ENCODE measurements at regions not wholly inside any gene's neighbourhood (a gene's known extent, or its start where the extent isn't known, plus 50 kb on each side); places are given as distances from the start of the nearest gene placed in this dataset.
"Not testable (repeated sequence)": the region's sequence is repeated elsewhere in the genome, so short reads cannot be mapped to it uniquely, and the experiment has no call there.

DNA sequence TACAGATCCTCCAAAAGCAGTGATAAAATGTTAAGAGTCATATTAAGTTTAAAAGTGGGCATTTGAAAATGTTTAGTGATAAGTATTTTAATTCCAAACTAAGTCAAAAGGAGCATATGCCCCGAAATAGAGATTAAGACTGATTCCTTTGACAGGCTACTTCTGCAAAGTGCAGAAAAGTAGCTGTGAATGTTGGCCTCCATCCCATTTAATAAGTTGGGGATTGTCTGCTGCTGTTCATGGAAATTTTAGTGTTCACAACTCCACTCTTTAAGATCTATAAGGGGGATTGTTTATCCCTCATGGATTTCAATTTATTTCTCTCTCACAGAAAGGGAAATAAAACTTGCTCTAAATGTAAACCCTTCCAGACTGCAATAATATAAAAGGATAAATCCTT lies 278.3 kb downstream of the KCTD12 start:
- no peak for DNase-seq

DNA sequence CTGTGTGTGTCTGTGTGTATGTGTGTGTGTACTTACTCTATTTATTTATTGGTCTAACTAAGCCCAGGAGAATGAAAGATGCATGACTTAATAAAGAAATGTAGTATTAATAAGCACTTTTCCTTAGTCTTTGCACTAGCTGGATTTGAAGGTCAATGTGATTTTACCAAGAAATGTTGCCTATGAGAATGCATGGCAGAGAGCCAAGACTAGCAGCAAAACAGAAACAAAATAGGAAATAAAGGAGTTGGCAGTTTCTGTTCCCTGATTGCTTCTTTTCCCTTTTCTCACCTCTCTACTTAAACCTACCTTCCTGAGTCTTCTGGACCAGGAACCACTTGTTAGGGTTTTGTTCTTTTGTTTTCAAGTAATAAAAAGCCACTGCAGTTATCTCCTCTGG lies 286.1 kb downstream of the KCTD12 start:
- DNase-seq, result no peak

DNA sequence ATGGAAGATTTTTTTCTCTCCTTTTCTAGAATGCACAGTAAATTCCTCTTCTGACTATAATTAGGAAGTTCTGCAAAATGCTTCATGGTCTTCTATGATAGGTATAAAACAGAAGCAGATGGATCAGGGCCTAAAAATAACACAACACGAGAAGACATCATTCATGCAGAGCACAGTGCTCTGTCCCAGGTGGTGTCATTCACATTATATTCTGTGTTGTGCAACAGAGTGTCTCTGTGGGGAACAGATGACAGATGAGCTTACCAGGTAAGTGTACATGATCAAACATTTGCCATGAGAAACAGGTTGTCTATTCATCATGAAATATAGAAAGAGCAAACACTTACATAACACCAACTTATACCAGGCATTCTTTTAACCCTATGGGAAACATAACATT lies 288.3 kb downstream of the KCTD12 start:
- no peak for DNase-seq

DNA sequence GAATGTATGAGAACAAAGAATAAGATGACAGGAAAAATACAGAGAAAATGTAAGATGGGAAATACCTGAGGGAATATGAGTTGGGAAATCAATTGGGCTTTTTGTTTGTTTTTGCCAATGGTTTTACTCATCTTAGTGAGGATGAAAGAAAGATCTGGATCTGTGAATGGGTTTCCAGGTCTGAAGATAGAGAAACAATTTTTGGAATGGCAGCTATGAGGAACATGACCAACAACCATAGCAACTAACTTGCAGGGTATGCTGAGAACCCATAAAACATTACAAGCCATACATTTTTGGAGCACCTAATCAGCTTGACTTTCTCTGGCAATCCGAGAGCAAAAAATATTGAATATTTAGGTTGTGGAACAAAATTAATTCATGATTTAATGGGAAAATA lies 290.0 kb downstream of the KCTD12 start:
- no peak for DNase-seq

DNA sequence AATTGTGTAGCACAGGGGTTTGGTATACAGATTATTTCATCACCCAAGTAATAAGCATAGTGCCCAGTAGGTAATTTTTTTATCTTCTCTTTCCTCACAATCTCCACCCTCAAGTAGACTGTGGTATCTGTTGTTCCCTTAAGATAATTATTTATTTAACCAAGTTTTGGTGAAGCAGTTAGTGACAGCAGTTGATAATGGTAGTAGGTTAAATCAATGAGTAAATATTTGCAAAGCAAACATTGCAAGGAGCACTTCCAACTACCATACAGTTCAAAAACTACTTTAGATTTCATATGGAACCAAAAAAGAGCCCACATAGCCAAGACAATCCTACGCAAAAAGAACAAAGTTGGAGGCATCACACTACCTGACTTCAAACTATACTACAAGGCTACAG lies 291.8 kb downstream of the KCTD12 start:
- no peak for DNase-seq

DNA sequence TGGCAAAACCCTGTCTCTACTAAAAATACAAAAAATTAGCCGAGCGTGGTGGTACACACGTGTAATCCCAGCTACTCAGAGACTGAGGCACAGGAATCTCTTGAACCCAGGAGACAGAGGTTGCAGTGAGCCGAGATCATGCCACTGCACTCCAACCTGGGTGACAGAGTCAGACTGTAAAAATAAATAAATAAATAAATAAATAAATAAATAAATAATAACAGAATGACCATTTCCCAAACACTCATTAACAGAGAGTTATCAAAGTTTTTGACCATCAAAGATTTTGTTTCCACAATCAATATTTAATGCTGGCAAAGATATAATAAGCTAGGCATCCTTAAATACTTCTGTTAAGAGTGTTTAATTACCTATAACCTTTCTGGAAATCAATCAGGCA lies 299.4 kb downstream of the KCTD12 start:
- DNase-seq, result no peak

DNA sequence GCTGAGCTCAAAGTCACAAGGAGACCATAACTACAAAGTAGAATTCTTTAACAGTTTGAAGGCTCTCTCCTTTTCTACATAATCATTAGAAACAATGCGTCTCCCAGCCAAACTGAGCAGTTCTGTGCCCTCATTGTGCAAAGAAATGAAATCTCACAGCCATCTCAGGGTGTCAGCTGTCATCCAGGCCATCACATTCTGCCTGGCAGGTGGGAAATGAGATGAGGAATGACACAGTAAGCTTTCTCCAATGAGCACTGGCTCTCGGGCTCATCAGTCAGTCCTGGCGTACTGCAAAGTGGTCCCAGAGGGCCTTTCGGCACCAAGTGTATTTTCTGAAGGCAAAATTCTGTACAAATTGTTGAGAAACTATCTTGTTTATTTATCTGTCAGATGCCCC lies 306.5 kb downstream of the KCTD12 start:
- no peak for DNase-seq

DNA sequence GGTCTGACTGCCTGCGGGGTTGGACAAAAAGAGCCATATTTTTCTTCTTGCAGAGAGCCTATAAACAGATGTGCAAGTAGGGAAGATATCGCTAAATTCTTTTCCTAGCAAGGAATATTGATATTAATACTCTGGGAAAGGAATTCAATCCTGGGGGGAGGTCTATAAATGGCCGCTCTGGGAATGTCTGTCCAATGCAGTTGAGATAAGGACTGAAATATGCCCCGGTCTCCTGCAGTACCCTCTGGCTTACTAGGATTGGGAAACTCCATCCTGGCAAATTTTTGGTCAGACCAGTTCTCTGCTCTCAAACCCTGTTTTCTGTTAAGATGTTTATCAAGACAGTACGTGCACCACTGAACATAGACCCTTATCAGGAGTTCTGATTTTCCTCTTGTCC lies 310.6 kb downstream of the KCTD12 start:
- not testable (repeated sequence) for DNase-seq

DNA sequence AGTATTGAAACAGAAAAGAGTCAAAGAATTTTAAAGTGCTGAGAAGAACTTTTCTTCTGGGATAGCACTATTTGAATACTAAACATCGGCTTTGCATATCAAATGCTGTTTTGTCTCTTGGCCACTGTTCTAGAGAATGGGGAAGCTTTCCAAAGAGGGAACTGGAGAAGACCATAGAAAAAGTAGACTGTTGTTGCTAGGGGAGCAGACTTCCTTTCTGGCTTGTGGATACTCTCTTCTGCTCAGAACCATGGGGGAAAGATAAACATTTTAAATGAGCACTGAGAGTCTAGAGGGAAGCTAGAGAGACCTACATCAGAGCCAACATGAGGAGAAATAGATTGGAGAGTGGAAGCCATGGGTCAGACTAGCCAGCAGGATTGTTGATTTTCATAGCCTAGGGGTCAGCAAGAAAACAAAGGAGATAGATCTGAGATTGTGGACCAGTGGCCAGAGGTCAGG lies 315.7 kb downstream of the KCTD12 start:
- DNase-seq, result no peak

DNA sequence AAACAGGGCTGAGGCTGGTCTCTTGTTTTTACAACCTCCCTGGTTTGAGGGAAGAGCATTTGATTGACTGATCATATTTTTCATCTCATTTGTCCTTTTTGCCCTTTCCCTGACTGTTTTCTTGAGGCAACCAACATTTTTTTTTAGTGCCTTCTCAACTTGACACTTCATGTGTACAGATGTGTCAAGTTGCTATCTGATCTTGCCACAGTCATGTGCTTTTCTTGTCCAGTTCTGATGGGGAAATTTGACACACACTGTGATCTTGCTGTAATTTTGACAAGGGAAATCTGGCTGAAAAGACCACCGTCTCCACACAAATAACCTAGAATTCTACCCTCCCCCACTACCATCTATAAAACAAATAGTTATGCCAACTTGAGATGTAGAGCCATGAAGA lies 329.6 kb downstream of the KCTD12 start:
- DNase-seq, result no peak

DNA sequence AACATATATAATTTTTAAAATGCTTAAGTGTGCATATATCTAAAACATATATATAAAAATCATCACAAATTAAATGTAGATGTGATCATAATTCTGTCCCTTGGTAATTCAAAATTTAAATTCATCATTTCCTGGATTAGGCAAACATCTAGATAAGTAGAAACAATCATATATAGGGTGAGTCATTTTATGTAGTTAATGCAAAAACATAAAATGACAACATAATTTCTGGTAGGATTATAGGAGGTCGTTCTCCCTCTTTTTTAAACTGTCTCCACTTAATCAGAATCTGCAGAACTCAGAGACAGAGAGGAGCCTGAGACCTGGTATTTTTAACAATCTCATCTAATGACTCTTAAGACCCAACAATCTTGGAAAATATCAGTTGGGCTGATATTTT lies 333.4 kb downstream of the KCTD12 start:
- no peak for DNase-seq

DNA sequence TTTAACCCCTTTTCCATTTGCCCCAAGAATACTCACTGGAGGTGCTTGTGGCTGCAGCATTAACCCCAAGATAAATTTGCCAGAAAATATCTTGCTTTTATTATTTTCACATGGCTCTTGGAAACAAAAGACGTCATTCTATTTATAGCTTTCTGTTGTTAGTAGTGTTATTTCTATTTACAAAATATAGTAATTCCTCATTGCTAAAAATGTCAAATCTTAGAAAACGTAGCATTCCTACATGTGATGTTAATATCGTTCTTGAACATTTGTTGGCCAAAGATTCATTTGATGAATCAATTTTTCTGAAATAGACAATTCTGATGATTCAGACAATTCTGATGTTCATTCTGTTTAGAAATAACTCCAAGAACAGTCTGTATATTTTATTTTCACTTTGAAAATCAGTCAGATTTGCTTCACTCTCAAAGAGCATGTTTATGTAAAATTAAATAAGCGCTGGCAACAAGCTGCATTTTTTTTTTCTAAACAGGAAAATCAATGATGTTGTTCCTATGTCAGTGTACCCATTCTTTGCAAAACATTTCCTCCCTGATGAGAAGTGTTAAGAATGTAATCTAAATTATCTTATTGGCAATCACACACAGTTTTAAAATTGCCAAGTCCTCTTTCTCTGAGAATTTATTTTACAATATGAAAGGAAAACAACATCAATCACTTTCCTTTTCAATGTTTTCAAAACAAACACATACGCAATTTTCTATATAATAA lies 334.0 kb downstream of the KCTD12 start:
- DNase-seq, result no peak

DNA sequence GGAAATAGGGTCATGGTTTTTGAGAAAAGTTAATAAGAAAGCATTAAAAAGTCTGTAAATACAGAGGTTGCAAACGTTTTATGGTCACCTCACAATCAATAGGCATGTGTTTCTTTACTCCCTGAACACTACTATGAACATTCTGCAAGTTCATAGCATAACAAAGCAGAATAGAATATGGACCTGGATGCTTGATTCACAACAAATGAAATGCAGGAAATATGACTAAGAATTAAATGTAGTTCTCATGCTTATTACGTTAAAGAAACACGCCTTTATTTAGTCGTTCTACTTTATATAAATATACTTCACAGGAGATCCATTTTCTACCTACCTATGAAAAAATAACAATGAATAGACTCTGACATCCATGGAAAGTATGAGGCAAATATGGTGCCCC lies 344.0 kb downstream of the KCTD12 start:
- no peak for DNase-seq

DNA sequence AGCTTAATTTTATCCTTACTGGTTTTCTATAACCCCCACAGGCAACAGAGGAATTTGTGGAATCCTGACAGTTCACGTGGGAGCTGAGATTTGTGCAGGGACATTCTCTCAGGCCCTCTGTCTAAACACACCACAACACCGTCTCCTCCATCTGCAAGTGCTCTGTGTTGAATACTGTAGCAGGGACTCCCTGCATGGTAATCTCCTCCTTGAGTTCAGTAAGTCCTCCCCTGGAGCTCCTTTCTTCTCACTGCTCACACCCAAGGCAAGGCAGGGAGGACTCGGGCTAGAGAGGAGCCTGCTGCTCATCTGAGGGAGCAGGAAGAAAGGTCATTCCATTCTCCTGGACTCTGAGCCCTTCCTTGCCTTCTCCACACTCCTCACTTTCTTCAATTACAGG lies 348.2 kb downstream of the KCTD12 start:
- DNase-seq, result no peak

DNA sequence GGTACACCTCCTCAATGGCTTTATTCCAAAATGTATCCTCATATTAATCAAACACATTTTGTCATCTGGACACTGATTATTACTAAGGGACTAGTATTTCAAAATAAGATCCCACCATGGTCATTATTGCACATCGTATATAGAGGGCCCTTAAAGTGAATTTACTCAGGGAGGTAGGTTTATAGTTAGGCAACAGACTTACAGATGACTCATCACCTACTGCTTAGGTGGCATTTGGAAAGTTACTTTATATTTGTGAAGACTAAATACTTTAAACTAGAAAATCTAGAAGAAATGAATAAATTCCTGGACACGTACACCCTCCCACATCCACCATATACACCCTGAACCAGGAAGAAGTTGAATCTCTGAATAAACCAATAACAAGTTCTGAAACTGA lies 353.0 kb downstream of the KCTD12 start:
- DNase-seq, result no peak

DNA sequence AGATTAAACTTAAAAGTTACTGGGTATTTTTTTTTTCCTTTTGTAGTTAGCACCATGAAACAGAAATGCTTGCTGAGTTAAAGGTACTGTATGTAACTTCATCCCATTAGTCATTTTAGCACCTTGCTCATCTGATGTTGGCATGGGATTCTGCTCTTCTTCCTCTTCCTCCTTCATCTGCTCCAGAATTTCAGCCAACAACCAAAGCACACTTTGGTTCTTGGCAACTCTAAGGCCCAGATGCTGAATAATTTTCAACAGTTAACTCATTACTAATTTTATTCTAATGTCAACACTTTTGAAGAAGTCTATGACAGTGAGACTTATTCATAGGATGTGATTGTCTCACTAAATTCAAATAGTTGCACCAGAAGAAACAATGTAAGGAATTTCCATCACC lies 359.2 kb downstream of the KCTD12 start:
- DNase-seq, result no peak

DNA sequence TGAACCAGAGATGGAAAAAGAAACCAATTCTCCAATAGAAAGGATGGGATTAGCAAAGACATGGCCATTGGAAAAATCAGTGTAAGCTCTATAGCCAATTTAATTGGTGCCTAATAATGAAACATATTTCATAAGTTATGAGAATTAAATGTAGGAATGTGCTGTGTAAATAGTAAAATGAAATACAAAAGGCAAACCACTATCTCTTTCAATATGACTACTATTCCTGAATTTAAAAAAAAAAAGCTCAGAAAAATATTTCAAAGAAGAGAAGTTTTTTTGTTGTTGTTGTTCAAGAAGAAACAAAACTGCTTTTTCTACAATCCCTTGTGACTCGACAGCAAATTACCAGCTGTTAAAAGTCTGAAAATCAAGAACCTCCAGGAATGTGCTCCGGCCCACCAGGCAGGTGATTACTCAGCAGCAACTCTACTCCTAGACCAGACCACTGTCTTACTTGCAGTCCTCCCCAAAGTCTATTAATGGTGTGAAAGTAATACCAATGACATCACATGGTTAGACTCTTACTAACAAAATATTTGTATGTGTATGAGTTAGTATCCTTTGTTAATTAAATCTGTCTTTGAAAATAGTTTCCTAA lies 362.4 kb downstream of the KCTD12 start:
- no peak for DNase-seq

DNA sequence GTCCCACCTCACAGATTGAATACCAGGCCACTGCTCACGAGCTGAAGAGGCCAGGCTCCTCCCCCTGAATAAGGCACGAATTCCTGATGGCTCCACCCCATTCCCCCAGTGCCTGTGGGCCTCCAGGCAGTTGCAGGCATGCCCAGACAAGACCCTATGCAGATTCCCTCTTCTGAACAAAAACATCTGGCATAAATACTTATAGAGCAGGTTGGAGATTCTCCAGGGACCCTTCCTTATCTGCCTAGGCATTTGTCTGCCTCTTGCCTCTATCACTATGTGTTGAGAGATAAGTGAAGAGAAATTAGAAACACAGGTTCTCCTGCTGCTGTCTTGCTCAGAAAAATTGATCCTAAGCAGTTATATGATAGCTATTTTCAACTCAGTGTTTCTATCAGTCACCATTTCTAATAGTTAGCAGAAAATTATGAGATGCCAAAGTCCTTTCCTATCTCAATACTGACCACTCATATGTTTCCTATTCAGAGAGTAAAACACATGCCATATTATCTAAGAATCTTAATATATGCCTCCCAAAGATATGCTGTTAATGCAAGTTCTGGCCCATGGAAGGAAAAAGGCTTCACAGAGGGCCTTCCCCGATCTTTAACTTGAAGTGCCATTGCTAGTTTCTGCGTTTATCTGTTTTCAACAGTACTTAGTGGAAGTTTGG lies 364.0 kb downstream of the KCTD12 start:
- no peak for DNase-seq

DNA sequence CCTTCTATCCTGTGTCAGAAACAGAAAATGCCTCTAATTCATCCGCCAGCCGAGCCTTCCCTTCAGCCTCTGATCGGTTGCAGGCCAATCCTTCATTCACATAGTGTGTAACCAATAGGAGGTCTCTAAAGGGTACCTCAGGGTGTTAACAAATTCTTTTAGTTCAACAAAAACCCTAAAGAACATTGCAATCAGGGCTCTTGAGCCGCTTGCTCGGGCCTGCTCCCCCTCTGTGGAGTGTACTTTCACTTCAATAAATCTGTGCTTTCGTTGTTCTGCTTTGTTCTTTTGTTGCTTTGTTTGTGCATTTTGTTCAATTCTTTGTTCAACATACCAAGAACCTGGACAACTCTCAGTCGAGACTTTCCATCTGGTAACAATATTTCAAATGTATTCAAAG lies 366.5 kb downstream of the KCTD12 start:
- no peak for DNase-seq

DNA sequence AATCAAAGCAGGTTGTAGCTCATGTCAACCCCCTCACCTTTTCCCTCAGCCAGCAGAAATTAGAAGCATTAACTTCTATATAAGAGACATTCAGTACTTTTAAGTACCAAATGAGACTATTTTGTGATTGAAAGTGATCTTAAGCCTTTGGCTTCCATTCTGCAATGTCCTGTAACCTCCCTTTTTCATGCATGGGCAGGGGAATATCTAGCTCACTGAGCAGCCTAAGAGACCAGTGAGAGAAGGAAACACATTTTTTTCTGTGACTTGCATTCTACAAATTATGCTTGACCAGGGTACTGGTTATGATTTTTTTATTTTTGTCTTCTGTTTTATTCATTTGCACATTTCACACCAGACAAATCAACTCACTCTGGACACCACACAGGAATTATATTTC lies 369.6 kb downstream of the KCTD12 start:
- no peak for DNase-seq

DNA sequence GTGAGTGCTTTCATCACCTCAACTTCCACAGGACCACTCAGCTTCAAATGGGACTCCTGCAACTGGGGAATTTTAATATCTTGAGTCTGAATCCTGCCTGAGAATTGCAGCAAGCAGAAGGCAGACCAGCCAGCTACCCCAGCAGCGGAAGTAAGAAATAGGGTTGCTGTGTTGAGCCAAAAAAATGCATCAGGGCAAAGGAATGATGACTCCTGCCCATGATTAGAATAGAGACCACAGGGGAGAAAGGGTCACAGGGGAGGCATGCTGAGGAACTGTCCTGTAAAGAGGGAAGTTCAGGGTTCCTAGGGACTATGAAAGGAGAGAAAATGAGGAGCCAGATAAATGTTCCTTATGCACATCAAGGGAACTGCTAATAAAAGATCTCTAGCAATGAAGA lies 370.2 kb downstream of the KCTD12 start:
- DNase-seq, result no peak

DNA sequence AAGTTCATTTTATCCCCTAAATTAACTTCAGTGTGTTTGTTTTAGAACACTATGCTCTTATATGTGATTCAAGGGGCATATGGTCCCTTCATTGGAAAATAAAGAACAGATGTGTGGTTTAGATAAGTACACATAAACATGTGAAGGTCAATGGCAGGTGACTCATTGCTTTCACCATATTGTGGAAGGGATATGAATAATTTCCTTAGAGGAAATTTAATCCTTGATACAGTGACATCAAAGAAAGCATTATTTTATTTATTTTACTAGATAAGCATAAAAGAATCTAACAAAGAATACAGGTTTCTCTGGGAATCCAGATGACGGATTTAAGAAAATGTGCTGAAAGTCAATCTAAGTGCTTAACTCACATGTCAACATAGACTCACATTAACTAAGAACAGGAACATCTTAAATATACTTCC lies 373.5 kb downstream of the KCTD12 start:
- DNase-seq, result no peak

DNA sequence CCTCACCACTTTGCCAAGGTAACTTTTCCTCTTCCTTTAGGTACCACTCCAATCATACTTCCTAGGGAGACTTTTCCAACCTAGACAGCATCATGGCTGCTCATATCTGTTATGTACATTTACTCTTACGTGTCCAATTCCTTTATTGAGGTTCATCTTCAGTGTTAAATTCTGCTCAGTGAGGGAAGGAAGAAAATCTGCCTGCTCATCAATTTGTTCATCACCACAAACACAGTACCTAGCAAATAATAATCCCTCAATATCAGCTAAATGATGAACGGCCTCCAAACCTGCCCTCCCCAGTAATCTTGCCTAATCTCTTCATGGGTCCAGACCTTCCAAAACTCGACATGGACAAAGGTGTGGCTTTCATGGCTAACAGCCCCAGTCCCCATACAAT lies 380.8 kb downstream of the KCTD12 start:
- DNase-seq, result no peak

DNA sequence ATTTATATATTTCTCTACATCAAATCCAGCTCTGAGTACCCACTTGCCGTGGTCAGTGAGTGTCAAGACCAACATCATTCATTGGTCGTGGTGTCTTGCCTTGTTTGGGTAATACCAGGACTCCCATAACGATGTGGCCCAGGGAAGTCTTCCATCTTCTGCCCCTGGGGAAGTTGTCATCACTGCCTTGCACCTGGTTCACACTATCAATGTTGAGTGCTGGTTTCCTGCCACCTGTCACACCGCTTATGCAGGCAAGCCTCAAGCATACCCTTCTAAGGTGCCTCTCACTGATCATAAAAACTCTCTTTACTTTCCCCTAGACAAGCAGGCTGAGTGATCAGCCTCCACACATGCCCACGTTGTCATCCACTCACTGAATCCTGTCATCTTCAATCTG lies 382.4 kb downstream of the KCTD12 start:
- DNase-seq, result no peak

DNA sequence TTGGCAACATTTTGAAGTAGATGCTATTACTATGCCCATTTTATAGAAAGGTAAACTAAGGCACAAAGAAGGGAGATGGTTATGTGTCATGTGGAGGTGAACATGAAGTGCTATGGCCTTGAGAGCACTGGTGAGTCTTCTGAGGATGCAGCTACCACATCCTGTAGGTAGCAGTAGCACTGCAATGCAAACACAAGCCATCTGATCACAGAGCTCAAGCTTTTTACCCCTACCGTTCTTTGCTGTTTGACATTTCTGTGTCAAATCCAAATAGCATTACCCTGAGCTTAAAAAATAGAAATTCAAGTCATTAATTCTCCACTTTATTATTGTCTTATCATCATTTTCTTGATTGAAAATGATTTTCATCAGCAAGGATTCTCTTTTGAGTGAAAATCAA lies 382.9 kb downstream of the KCTD12 start:
- DNase-seq, result no peak

Data from activated T-cell treated with anti-CD3 and anti-CD28 coated beads, Interleukin-2, amount 50 U/mL, for 1 hour (primary cell).